Progenitor cell of endocrine pancreas (in vitro differentiated cells): ENCODE measurements at regions not wholly inside any gene's neighbourhood (a gene's known extent, or its start where the extent isn't known, plus 50 kb on each side); places are given as distances from the start of the nearest gene placed in this dataset.

ENCODE experiments used
- DNase-seq: peaks from one replicate; pipeline ENCODE4 v3.0.0; 2021; ENCODE audit warnings: low spot score; ENCODE audit not compliant: unreplicated experiment
- H3K27ac Mint-ChIP-seq: 2 replicates; pipeline ENCODE4 v1.8.0; 2021; ENCODE audit warnings: mild to moderate bottlenecking, moderate library complexity, mixed read lengths
- H3K27me3 Mint-ChIP-seq: 2 replicates; pipeline ENCODE4 v1.8.0; 2021; ENCODE audit warnings: mixed read lengths
- H3K36me3 Mint-ChIP-seq: 2 replicates; pipeline ENCODE4 v1.8.0; 2022; ENCODE audit warnings: mixed read lengths; ENCODE audit not compliant: insufficient read depth
- H3K4me1 Mint-ChIP-seq: 2 replicates; pipeline ENCODE4 v1.8.0; 2021; ENCODE audit warnings: low read depth, mixed read lengths
- H3K4me3 Mint-ChIP-seq: 2 replicates; pipeline ENCODE4 v1.8.0; 2021; ENCODE audit warnings: low read depth, mild to moderate bottlenecking, moderate library complexity, mixed read lengths
- H3K9me3 Mint-ChIP-seq: 2 replicates; pipeline ENCODE4 v1.8.0; 2021; ENCODE audit warnings: low read depth, mixed read lengths
- TF ChIP-seq, protein P1 (sequence below): fragments of 200-600 bp; sonication (generic); IDR thresholded peaks from one replicate; pipeline ENCODE4 v1.5.0; 2021; ENCODE audit warnings: antibody characterized with exemption, mild to moderate bottlenecking; ENCODE audit not compliant: unreplicated experiment

DNA sequence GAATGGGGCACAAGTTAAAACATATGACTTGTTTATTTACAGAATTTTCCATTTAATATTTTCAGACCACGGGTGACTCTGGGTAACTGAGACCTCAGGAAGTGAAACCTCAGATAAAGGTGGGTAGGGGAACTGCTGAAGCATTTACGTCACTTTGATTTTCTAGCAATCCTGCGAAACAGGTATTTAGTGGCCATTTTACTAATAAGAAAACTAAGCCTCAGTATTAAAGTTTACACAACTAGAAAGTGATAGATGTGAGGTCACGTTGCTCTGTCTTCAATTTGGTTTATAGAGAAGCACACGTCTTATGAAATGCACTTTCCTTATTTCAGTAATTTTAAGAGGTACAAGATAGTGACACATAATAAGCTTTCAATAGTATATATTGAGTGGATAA is 402.8 kb downstream of the FGF9 start:
- H3K27ac Mint-ChIP-seq: no peak overlapping the region
- no peaks in the 10 kb centered on the region for H3K9me3 Mint-ChIP-seq
- no peaks in the 10 kb centered on the region for H3K36me3 Mint-ChIP-seq
- no peaks in the 10 kb centered on the region for H3K27me3 Mint-ChIP-seq
- peaks cover 33% of the 10 kb centered on the region for H3K4me1 Mint-ChIP-seq
- TF ChIP-seq, protein P1, sequence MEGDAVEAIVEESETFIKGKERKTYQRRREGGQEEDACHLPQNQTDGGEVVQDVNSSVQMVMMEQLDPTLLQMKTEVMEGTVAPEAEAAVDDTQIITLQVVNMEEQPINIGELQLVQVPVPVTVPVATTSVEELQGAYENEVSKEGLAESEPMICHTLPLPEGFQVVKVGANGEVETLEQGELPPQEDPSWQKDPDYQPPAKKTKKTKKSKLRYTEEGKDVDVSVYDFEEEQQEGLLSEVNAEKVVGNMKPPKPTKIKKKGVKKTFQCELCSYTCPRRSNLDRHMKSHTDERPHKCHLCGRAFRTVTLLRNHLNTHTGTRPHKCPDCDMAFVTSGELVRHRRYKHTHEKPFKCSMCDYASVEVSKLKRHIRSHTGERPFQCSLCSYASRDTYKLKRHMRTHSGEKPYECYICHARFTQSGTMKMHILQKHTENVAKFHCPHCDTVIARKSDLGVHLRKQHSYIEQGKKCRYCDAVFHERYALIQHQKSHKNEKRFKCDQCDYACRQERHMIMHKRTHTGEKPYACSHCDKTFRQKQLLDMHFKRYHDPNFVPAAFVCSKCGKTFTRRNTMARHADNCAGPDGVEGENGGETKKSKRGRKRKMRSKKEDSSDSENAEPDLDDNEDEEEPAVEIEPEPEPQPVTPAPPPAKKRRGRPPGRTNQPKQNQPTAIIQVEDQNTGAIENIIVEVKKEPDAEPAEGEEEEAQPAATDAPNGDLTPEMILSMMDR: no peak
- no peak for DNase-seq
- H3K4me3 Mint-ChIP-seq: no peak overlapping the region

GRCh38 chr13:22074403-22074802 is 403.5 kb downstream of the FGF9 start:
- DNase-seq: no peak
- Mint-ChIP-seq H3K27ac (no peak overlapping the region), H3K9me3 (no peaks in the 10 kb centered on the region), H3K36me3 (no peaks in the 10 kb centered on the region), H3K4me3 (no peak overlapping the region), H3K27me3 (no peaks in the 10 kb centered on the region), H3K4me1 (peaks cover 33% of the 10 kb centered on the region)
- TF ChIP-seq, protein P1: no peak

- TF ChIP-seq, protein P1: no peak
- no peak for DNase-seq
- Mint-ChIP-seq H3K4me1 (peaks cover 26% of the 10 kb centered on the region), H3K36me3 (no peaks in the 10 kb centered on the region), H3K27me3 (no peaks in the 10 kb centered on the region), H3K9me3 (no peaks in the 10 kb centered on the region), H3K27ac (no peak overlapping the region), H3K4me3 (no peak overlapping the region)
Measured at GRCh38 chr13:22076658-22077057, 405.8 kb downstream of the FGF9 start.

- no peak overlapping the region for H3K4me3 Mint-ChIP-seq
- H3K36me3 Mint-ChIP-seq: no peaks in the 10 kb centered on the region
- H3K27me3 Mint-ChIP-seq: no peaks in the 10 kb centered on the region
- TF ChIP-seq, protein P1: no peak
- peaks cover 30% of the 10 kb centered on the region for H3K4me1 Mint-ChIP-seq
- DNase-seq: no peak
- no peaks in the 10 kb centered on the region for H3K9me3 Mint-ChIP-seq
- H3K27ac Mint-ChIP-seq: no peak overlapping the region
Measured at GRCh38 chr13:22077205-22077683, 406.4 kb downstream of the FGF9 start.

DNA sequence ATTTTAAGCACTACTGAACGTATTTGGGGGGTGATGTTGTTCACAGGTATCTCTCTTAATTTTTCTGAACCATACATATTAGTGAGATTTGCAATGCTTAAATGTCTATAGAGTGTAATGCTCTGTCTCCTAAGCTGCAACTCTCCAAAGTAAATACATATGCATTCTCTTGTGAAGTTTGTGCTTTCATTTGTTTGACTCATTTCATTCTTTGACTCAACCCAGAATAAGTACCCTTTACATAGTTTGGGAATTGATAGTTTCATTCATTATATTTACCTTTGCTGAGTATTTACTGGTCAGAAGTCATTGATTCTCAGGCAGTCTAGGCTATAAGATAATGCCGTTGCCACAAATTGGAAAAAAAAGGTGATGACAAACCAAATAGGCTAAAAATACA is 406.9 kb downstream of the FGF9 start:
- Mint-ChIP-seq H3K27me3 (no peaks in the 10 kb centered on the region), H3K4me1 (peaks cover 32% of the 10 kb centered on the region), H3K36me3 (no peaks in the 10 kb centered on the region), H3K9me3 (no peaks in the 10 kb centered on the region), H3K4me3 (no peak overlapping the region), H3K27ac (no peak overlapping the region)
- TF ChIP-seq, protein P1: no peak
- DNase-seq: no peak
